Urinary bladder (tissue), 3 donors: ENCODE measurements at regions not wholly inside any gene's neighbourhood (a gene's known extent, or its start where the extent isn't known, plus 50 kb on each side); places are given as distances from the start of the nearest gene placed in this dataset.

ENCODE experiments used
- DNase-seq: peaks from one replicate; pipeline ENCODE4 v3.0.0-alpha.2; 2015; ENCODE audit errors: extremely low spot score
- H3K27ac ChIP-seq: one replicate; pipeline ENCODE4 v1.5.1; 2013; ENCODE audit warnings: low read depth, mild to moderate bottlenecking, moderate library complexity
- H3K36me3 ChIP-seq: one replicate; pipeline ENCODE4 v1.6.1; 2013; ENCODE audit warnings: mild to moderate bottlenecking, moderate library complexity; ENCODE audit not compliant: insufficient read depth
- H3K4me1 ChIP-seq: one replicate; pipeline ENCODE4 v1.6.1; 2013; ENCODE audit warnings: mild to moderate bottlenecking, moderate library complexity; ENCODE audit not compliant: insufficient read depth
- H3K4me3 ChIP-seq: one replicate; pipeline ENCODE4 v1.5.1; 2013; ENCODE audit warnings: low read depth, low read length
- WGBS: extraction: QIAGEN DNeasy Blood & Tissue Kit; methylation state at CpG from one replicate; pipeline ENCODE4 v1.1.7; 2013; 5-methylcytosine and 5-hydroxymethylcytosine counted together
- donor health status: healthy with polysubstance abuse.
- donor health status: healthy.

GRCh38 chr7:156432018-156432417 is 208.6 kb upstream of the RNF32 start:
- no peak for DNase-seq
- no peak overlapping the region for H3K4me3 ChIP-seq
- no peaks in the 10 kb centered on the region for H3K4me1 ChIP-seq
- 88% methylated on average over 11 of the region's 11 CpGs for whole genome bisulfite sequencing
- no peak overlapping the region for H3K27ac ChIP-seq
- H3K36me3 ChIP-seq = no peaks in the 10 kb centered on the region

DNA sequence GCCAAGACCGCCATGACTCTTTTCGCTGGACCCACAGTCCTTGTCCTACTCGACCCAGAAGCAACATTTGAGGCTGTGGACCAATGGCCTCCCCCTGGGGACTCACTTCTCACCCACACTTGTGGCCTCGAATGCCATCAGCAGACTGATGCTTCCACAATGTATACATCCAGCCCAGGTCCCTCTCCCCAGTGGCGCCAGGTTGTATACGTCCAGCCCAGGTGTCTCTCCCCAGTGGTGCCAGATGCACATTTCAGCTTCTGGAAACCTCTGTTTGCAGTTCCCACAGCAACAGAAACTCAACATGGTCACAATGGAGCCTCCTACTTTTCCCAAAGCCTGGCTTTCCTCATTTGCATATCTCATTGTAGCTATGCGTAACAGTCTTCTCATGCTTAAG is 210.5 kb upstream of the RNF32 start:
- H3K4me3 ChIP-seq = no peak overlapping the region
- WGBS = 71% methylated on average over 7 of the region's 7 CpGs

GRCh38 chr7:156429514-156429913 is 211.1 kb upstream of the RNF32 start:
- no peak overlapping the region for H3K27ac ChIP-seq
- no peak overlapping the region for H3K4me3 ChIP-seq
- no peaks in the 10 kb centered on the region for H3K36me3 ChIP-seq
- 93% methylated on average over 5 of the region's 5 CpGs for WGBS
- no peak for DNase-seq
- H3K4me1 ChIP-seq = no peaks in the 10 kb centered on the region

More for the DNA sequence above, 210.5 kb upstream of the RNF32 start:
- no peaks in the 10 kb centered on the region for H3K4me1 ChIP-seq
- no peak for DNase-seq
- H3K36me3 ChIP-seq = no peaks in the 10 kb centered on the region
- H3K27ac ChIP-seq = no peak overlapping the region

- Histone ChIP-seq H3K36me3 (no peaks in the 10 kb centered on the region), H3K27ac (no peak overlapping the region), H3K4me1 (no peaks in the 10 kb centered on the region), H3K4me3 (no peak overlapping the region)
- no peak for DNase-seq
These were observed 216.7 kb upstream of the RNF32 start for GRCh38 chr7:156423876-156424275.

DNA sequence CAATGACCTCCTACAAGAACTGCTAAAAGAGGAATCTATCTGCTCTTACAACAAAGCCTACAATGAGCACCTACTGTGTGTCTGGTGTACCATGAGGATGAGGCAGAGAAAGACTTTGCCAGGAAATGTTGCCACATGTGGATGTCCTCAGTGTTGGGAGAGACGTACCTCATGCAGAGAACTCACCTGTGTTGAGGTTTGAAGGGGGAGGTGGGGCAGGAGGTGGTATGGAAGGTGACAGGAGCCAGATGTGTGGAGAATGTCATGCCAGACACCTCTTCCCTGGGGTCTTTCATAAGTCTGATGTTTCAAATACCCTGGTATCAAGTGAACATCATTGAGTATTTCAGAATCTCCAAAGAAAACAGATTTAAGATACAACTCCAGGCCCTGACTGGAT is 220.1 kb upstream of the RNF32 start:
- no peak for DNase-seq
- Histone ChIP-seq H3K4me3 (no peak overlapping the region), H3K4me1 (no peaks in the 10 kb centered on the region), H3K27ac (no peak overlapping the region), H3K36me3 (no peaks in the 10 kb centered on the region)
- 81% methylated on average over 1 of the region's 1 CpG for WGBS

DNA sequence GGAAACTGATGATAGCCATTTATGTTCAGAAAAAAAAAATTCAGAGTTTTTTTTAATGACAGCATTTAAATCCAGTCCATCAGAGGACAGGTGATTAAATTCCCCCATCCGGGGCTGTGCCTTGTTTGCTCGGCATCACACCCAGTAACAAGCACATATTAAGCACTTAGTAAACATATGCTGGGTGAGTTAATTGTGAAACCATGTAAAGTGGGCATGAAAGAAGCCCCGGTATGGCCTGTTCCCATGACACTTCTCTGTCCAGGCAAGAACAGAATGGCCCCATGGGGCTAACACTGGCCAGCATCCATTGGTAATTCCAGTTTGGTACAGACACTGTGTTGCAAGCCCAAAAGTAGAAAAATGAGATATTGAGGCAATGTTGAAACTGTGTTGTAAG is 220.8 kb upstream of the RNF32 start:
- H3K27ac ChIP-seq = no peak overlapping the region
- no peaks in the 10 kb centered on the region for H3K36me3 ChIP-seq
- no peak overlapping the region for H3K4me3 ChIP-seq
- no peak for DNase-seq
- 77% methylated on average over 3 of the region's 3 CpGs for WGBS
- no peaks in the 10 kb centered on the region for H3K4me1 ChIP-seq

GRCh38 chr7:156402255-156402654 is 238.3 kb upstream of the RNF32 start:
- Histone ChIP-seq H3K36me3 (no peaks in the 10 kb centered on the region), H3K4me3 (no peak overlapping the region), H3K27ac (no peak overlapping the region), H3K4me1 (no peaks in the 10 kb centered on the region)
- WGBS = 89% methylated on average over 11 of the region's 11 CpGs
- no peak for DNase-seq

DNA sequence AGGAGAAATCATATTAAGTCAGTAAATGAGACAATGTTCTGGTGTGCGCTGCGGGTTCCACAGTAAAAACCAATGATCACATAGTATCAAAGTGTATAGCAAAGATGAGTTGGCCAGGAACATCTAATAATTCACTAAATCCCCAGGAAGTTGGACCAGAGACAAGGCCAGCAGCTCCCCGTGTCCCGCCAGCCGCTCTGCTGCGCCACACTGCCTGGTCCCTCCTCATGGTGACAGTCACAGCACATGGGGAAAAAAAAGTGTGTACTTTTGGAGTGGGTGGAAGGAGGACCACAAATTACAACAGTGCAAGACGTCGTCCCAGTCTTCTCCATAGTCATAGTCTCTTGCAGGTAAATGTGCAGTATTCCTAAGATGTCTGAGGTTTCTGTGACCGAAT is 239.0 kb upstream of the RNF32 start:
- DNase-seq = no peak
- H3K4me3 ChIP-seq = no peak overlapping the region
- 87% methylated on average over 9 of the region's 9 CpGs for WGBS
- H3K36me3 ChIP-seq = no peaks in the 10 kb centered on the region
- no peaks in the 10 kb centered on the region for H3K4me1 ChIP-seq
- no peak overlapping the region for H3K27ac ChIP-seq

GRCh38 chr7:156400046-156400445 is 240.5 kb upstream of the RNF32 start:
- no peak for DNase-seq
- Histone ChIP-seq H3K27ac (no peak overlapping the region), H3K4me1 (no peaks in the 10 kb centered on the region), H3K36me3 (no peaks in the 10 kb centered on the region), H3K4me3 (no peak overlapping the region)
- WGBS = 60% methylated on average over 5 of the region's 5 CpGs

DNA sequence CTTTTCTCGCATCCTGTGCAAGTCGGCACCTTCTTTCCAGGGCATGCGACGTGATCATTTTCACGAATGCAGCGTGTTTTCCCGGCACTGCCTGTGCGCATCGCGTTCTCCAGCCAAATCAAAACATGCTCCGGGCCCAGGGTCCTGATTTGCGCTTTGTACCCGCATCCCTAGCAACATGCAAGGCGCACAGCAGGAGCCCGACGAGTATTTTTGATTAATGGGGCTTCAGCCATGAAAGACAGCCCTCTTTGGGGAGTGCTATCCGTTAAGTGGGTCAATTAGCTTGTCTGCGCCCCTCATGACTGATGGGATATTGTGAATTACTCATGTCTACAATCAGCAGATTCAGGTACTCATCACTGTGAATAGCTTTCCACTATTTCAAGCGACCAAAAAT is 243.3 kb upstream of the RNF32 start:
- Histone ChIP-seq H3K27ac (no peak overlapping the region), H3K36me3 (no peaks in the 10 kb centered on the region), H3K4me1 (no peaks in the 10 kb centered on the region), H3K4me3 (no peak overlapping the region)
- DNase-seq = no peak
- WGBS = 81% methylated on average over 19 of the region's 19 CpGs

DNA sequence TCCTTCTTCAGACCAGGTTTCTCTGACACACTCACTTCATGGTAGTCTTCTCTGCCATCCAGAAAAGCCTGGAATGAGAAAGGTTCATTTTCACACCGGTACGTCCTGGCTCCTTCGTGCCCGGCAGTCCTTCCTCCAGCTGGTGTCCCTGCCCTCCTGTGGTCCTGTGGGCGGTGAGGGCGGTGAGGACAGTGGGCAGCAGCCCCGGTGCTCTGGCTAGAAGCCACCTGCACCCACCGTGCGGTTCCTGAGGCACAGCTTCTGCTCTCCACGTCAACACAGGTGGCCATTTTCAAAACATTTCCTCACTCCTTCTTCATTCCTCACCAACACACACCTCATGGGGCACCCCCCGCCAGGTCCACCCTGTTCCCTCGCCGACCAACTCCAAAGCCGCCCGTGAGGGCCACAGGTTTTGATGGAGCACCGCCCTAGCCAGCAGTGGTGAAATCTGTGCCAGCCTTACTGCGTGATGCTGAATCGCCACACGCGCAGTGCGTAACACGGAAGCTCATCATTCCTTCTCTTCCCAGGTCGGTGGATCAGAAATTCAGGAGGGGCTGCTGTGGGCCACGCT is 251.4 kb upstream of the RNF32 start:
- H3K4me1 ChIP-seq = no peaks in the 10 kb centered on the region
- H3K27ac ChIP-seq = no peak overlapping the region
- DNase-seq = no peak
- H3K36me3 ChIP-seq = no peaks in the 10 kb centered on the region
- no peak overlapping the region for H3K4me3 ChIP-seq
- 88% methylated on average over 24 of the region's 24 CpGs for WGBS

DNA sequence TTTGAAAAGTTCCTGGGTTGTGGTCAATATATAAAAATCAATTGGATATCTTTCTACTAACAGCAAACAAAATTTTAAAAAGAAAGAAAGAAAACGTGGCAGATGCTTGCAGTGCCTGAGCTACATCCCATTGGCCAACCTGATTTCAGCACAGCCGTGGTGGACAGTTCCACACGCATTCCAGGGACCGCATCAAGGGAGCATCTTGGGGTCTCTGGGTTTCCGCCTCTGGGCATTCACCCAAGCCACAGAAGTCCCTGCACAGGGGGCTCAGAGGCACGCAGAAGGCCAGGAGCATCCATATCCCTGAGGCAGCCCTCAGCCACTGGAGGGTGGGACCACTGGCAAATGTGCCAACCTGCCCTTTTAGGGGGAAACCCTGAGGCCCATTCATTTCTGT is 254.5 kb upstream of the RNF32 start:
- DNase-seq = no peak
- Histone ChIP-seq H3K27ac (no peak overlapping the region), H3K36me3 (no peaks in the 10 kb centered on the region), H3K4me3 (no peak overlapping the region), H3K4me1 (no peaks in the 10 kb centered on the region)
- 5% methylated on average over 6 of the region's 6 CpGs for WGBS

DNA sequence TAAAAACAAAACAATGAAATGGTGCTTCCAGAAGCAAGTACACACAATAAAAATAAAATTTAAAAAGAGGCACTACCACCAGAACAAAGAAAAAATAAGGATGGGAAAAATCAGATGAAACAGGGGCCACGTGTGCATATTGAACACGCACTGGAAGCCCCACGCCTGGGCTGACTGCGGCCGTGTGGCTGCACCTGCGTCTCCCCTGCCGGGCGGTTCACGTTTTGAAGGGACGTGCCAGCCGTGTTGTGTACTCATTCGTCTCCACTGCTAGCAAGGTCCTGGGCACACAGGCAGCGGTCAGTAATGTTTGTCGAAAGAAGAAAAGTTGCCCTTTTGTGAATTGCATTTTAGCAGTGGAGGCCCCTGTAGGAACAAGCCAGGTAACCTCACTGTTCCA is 255.9 kb upstream of the RNF32 start:
- Histone ChIP-seq H3K4me3 (no peak overlapping the region), H3K36me3 (no peaks in the 10 kb centered on the region), H3K4me1 (no peaks in the 10 kb centered on the region), H3K27ac (no peak overlapping the region)
- no peak for DNase-seq
- 90% methylated on average over 14 of the region's 14 CpGs for WGBS

GRCh38 chr7:156383526-156383925 is 257.0 kb upstream of the RNF32 start:
- Histone ChIP-seq H3K27ac (no peak overlapping the region), H3K4me3 (no peak overlapping the region), H3K36me3 (no peaks in the 10 kb centered on the region), H3K4me1 (no peaks in the 10 kb centered on the region)
- WGBS = 47% methylated on average over 4 of the region's 4 CpGs
- DNase-seq = no peak

DNA sequence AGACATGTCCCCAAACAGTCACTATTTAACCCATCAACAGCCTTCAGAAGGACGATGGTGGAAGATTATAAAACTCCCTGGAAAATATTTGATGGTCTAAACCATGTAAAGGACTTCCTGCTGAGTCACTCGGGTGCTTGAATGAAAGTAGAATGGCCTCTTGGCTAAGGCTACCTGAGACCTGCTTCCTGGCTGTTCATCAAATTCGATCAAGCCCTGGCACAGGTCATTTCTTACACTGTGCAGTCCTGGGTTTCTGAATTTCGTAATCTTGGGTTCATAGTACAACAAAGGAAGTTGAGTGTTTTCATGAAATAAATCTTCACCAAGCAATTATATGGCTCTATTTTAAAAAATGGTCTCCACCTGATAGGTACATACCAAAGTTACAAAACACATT is 260.3 kb upstream of the RNF32 start:
- 60% methylated on average over 4 of the region's 4 CpGs for WGBS
- Histone ChIP-seq H3K27ac (no peak overlapping the region), H3K4me1 (no peaks in the 10 kb centered on the region), H3K4me3 (no peak overlapping the region), H3K36me3 (no peaks in the 10 kb centered on the region)
- DNase-seq = peak; percentile 11
